ENCODE measurements at regions not wholly inside any gene's neighbourhood (a gene's known extent, or its start where the extent isn't known, plus 50 kb on each side); places are given as distances from the start of the nearest gene placed in this dataset.
"Not testable (repeated sequence)": the region's sequence is repeated elsewhere in the genome, so short reads cannot be mapped to it uniquely, and the experiment has no call there.

- TF ChIP-seq, protein P1, sequence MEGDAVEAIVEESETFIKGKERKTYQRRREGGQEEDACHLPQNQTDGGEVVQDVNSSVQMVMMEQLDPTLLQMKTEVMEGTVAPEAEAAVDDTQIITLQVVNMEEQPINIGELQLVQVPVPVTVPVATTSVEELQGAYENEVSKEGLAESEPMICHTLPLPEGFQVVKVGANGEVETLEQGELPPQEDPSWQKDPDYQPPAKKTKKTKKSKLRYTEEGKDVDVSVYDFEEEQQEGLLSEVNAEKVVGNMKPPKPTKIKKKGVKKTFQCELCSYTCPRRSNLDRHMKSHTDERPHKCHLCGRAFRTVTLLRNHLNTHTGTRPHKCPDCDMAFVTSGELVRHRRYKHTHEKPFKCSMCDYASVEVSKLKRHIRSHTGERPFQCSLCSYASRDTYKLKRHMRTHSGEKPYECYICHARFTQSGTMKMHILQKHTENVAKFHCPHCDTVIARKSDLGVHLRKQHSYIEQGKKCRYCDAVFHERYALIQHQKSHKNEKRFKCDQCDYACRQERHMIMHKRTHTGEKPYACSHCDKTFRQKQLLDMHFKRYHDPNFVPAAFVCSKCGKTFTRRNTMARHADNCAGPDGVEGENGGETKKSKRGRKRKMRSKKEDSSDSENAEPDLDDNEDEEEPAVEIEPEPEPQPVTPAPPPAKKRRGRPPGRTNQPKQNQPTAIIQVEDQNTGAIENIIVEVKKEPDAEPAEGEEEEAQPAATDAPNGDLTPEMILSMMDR (IDR thresholded peaks at IDR 0.05): no peak
- no peak overlapping the region for H3K27ac ChIP-seq
- H3K36me3 ChIP-seq: no peaks in the 10 kb centered on the region
- intact Hi-C loops (cut with DNase I): no loop called here
- no peaks in the 10 kb centered on the region for H3K9me3 ChIP-seq
- H3K27me3 ChIP-seq: peaks cover 0 to 41% (median 25%) of the 10 kb centered on the region in 7 donors
- no peaks in the 10 kb centered on the region for H3K4me1 ChIP-seq
- H3K4me3 ChIP-seq: no peak overlapping the region
- DNase-seq (no peak), ATAC-seq (no peak)
- WGBS, 2 donors: 88 to 89% methylated on average over 2 of the region's 2 CpGs
Measured at GRCh38 chr7:131808736-131809135, 252.3 kb upstream of the PODXL start.

DNA sequence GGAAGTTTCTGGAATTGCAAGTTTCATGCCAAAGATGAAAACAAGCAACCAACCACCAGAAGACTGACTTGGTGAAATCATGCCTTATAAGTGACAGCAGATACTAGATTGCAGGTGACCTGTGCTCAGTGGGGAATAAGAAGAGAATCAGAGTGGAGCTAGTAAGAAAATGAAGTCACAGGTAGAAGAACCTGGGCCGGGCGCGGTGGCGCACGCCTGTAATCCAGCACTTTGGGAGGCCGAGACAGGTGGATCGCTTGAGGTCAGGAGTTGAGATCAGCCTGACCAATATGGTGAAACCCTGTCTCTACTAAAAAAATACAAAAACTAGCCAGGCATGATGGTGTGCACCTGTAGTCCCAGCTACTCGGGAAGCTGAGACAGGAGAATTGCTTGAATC lies 251.7 kb upstream of the PODXL start:
- H3K9me3 ChIP-seq; H3K27ac ChIP-seq; DNase-seq; intact Hi-C loops (cut with DNase I); ATAC-seq; H3K4me1 ChIP-seq; H3K36me3 ChIP-seq; H3K4me3 ChIP-seq: not testable (repeated sequence)
- peaks cover 0 to 39% (median 25%) of the 10 kb centered on the region in 7 donors for H3K27me3 ChIP-seq
- WGBS, 2 donors: 84 to 90% methylated on average over 8 of the region's 8 CpGs

GRCh38 chr7:131803816-131804215 lies 247.4 kb upstream of the PODXL start:
- Histone ChIP-seq H3K4me3 (no peak overlapping the region), H3K27me3 (peaks cover 0 to 20% (median 9%) of the 10 kb centered on the region in 7 donors), H3K36me3 (no peaks in the 10 kb centered on the region), H3K9me3 (no peaks in the 10 kb centered on the region), H3K4me1 (no peaks in the 10 kb centered on the region), H3K27ac (no peak overlapping the region)
- whole genome bisulfite sequencing, 2 donors: 59 to 64% methylated on average over 7 of the region's 7 CpGs
- no peak for ATAC-seq
- DNase-seq: no peak
- intact Hi-C loops (cut with DNase I): no loop called here
- TF ChIP-seq, protein P1 (IDR thresholded peaks at IDR 0.05): no peak

DNA sequence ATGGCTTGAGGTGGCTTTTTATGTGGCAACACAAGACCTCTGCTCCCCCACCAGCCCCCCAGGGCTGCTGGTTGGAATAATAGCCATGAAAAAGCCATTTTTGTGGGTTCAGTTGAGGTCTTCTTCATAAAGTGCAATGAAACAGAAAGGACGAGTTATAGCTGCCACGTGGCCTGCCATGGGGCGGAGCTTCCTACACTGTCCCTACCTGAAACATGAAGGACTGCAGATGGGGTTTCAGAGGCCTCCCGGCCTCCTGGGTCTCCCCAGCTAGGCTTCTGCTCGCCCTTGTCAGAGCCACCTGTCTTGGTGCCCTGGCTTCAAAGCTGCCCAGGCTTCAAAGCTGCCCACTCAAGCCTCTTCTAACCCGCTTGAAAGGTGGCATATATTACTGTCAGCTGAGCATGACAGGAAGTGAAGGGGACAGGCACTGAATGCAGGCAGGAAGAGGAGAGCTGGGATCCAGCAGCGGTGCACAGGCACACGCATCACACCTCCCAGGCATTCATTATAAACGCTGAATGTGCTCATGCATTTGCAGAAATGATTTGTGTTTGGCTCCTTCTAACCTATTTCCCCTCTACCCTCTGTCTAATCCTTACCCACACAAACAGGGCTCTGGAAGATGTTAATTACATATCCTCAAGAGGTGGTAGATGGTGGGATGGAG lies 245.9 kb upstream of the PODXL start:
- H3K4me3 ChIP-seq: no peak overlapping the region
- no peaks in the 10 kb centered on the region for H3K36me3 ChIP-seq
- H3K4me1 ChIP-seq: no peaks in the 10 kb centered on the region
- no peaks in the 10 kb centered on the region for H3K9me3 ChIP-seq
- intact Hi-C loops (cut with DNase I): no loop called here
- 80 to 84% methylated on average over 9 of the region's 9 CpGs for WGBS, 2 donors
- TF ChIP-seq, protein P1 (IDR thresholded peaks at IDR 0.05): no peak
- no peak for ATAC-seq
- no peak for DNase-seq
- H3K27ac ChIP-seq: no peak overlapping the region
- peaks cover 0 to 15% (median 10%) of the 10 kb centered on the region in 7 donors for H3K27me3 ChIP-seq

GRCh38 chr7:131800531-131800930 lies 244.1 kb upstream of the PODXL start:
- WGBS, 2 donors: 64 to 69% methylated on average over 1 of the region's 1 CpG
- no peak for ATAC-seq

More at GRCh38 chr7:131800531-131800930, 244.1 kb upstream of the PODXL start:
- TF ChIP-seq, protein P1 (IDR thresholded peaks at IDR 0.05): no peak
- intact Hi-C loops (cut with DNase I): no loop called here
- Histone ChIP-seq H3K27ac (no peak overlapping the region), H3K27me3 (peaks cover 0 to 24% (median 7%) of the 10 kb centered on the region in 7 donors), H3K4me1 (no peaks in the 10 kb centered on the region), H3K4me3 (no peak overlapping the region), H3K36me3 (no peaks in the 10 kb centered on the region), H3K9me3 (no peaks in the 10 kb centered on the region)
- no peak for DNase-seq
